Stimulated activated naive CD8-positive, alpha-beta T cell treated with anti-CD3 and anti-CD28 coated beads, Interleukin-15, Interleukin-2, amounts not matched to agents 100 ng/mL and 50 ng/mL, for 24 hours (primary cell): ENCODE measurements at regions not wholly inside any gene's neighbourhood (a gene's known extent, or its start where the extent isn't known, plus 50 kb on each side); places are given as distances from the start of the nearest gene placed in this dataset.

Experiments
- H3K27ac Mint-ChIP-seq: one replicate; pipeline ENCODE4 v1.8.0; 2021; ENCODE audit warnings: mild to moderate bottlenecking, mixed read lengths
- H3K27me3 Mint-ChIP-seq: one replicate; pipeline ENCODE4 v1.8.0; 2021; ENCODE audit warnings: mixed read lengths
- H3K36me3 Mint-ChIP-seq: one replicate; pipeline ENCODE4 v1.8.0; 2021; ENCODE audit warnings: low read depth, mixed read lengths
- H3K4me1 Mint-ChIP-seq: one replicate; pipeline ENCODE4 v1.8.0; 2021; ENCODE audit warnings: low read depth, mixed read lengths
- H3K4me3 Mint-ChIP-seq: one replicate; pipeline ENCODE4 v1.8.0; 2021; ENCODE audit warnings: mild to moderate bottlenecking, mixed read lengths
- H3K9me3 Mint-ChIP-seq: one replicate; pipeline ENCODE4 v1.8.0; 2021; ENCODE audit warnings: mixed read lengths

GRCh38 chr22:49049691-49050090 is 778.0 kb downstream of the BRD1 start:
- Mint-ChIP-seq H3K27me3 (no peaks in the 10 kb centered on the region), H3K9me3 (no peaks in the 10 kb centered on the region), H3K27ac (no peak overlapping the region), H3K4me1 (no peaks in the 10 kb centered on the region), H3K36me3 (no peaks in the 10 kb centered on the region), H3K4me3 (no peak overlapping the region)

DNA sequence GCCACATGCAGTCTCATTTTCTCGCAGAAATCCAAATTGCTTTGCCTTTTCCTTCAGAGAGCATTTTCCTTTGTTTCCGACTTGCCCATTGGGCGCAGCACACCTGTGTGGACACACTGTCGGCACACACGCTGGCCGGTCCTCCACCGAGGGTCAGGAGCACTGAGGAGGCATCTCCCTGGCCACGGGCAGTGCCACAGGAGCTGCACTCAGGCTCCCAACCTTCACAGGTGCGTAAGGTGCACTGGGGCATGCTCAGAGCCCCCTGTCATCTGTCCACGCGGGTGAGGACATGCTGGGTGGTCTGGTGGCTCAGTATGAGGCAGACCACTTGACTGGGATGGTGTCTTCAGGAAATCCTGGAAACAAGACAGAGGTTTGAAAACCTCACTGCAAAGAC is 779.1 kb downstream of the BRD1 start:
- no peak overlapping the region for H3K4me3 Mint-ChIP-seq
- H3K9me3 Mint-ChIP-seq, result no peaks in the 10 kb centered on the region
- H3K27ac Mint-ChIP-seq, result no peak overlapping the region
- H3K4me1 Mint-ChIP-seq, result no peaks in the 10 kb centered on the region
- H3K27me3 Mint-ChIP-seq, result no peaks in the 10 kb centered on the region
- H3K36me3 Mint-ChIP-seq, result no peaks in the 10 kb centered on the region

- H3K4me3 Mint-ChIP-seq, result no peak overlapping the region
- H3K27ac Mint-ChIP-seq, result no peak overlapping the region
- H3K36me3 Mint-ChIP-seq, result no peaks in the 10 kb centered on the region
- H3K4me1 Mint-ChIP-seq, result no peaks in the 10 kb centered on the region
- no peaks in the 10 kb centered on the region for H3K9me3 Mint-ChIP-seq
- H3K27me3 Mint-ChIP-seq, result no peaks in the 10 kb centered on the region
Observed at GRCh38 chr22:49047447-49047846, 780.2 kb downstream of the BRD1 start.

GRCh38 chr22:49046546-49047361 is 780.9 kb downstream of the BRD1 start:
- Mint-ChIP-seq H3K27ac (no peak overlapping the region), H3K4me3 (no peak overlapping the region), H3K4me1 (no peaks in the 10 kb centered on the region), H3K36me3 (no peaks in the 10 kb centered on the region), H3K27me3 (no peaks in the 10 kb centered on the region), H3K9me3 (no peaks in the 10 kb centered on the region)

DNA sequence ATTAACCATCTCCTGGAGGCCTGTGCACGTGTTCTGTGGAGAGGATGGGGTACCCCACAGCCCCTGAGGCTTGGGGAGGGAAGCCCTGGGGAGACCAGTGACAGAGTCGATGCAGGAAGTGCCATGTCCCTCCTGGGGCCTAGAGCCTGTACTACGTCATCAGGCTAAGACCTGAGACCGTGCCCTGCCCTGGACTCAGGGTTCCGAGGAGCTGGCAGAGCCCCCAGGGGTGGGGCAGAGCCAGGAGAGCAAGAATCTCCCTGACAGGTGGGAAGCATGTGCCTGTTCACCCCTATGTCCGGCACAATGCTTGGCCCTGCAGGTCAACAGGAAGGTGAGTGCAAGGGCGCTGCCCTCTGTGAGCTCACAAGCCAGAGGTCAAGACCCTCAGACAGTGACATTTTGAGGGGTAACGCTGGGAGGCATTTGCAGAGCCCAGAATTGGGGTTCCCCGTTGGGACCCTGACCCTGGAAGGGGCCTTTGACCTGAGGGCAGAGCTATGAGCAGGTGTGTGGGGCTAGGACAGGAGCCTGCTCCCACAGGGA is 781.6 kb downstream of the BRD1 start:
- Mint-ChIP-seq H3K4me1 (no peaks in the 10 kb centered on the region), H3K4me3 (no peak overlapping the region), H3K9me3 (no peaks in the 10 kb centered on the region), H3K27me3 (no peaks in the 10 kb centered on the region), H3K36me3 (no peaks in the 10 kb centered on the region), H3K27ac (no peak overlapping the region)

- no peaks in the 10 kb centered on the region for H3K4me1 Mint-ChIP-seq
- no peaks in the 10 kb centered on the region for H3K36me3 Mint-ChIP-seq
- no peak overlapping the region for H3K4me3 Mint-ChIP-seq
- no peaks in the 10 kb centered on the region for H3K27me3 Mint-ChIP-seq
- H3K27ac Mint-ChIP-seq, result no peak overlapping the region
- H3K9me3 Mint-ChIP-seq, result no peaks in the 10 kb centered on the region
Observed at GRCh38 chr22:49045276-49045675, 782.4 kb downstream of the BRD1 start.

DNA sequence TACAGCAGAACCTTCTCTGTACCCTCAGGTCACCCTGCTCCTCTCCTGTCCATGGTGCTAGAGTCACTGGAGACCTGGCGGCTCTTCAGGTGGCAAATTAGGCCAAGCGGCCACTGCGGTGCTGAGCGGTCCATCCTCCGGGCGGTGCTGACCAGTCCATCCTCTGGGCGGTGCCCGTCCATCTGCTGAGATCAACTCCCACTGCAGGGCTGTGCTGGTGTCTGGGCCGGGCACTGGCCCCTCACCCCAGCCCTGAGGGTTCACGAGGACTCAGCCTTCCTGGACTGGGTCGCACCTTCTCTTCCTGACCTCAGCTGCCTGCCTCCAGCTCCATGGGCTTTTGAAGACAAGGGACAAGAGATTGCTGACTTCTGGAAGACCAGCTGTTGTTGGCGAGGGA is 782.9 kb downstream of the BRD1 start:
- Mint-ChIP-seq H3K4me3 (no peak overlapping the region), H3K9me3 (no peaks in the 10 kb centered on the region), H3K27me3 (no peaks in the 10 kb centered on the region), H3K27ac (no peak overlapping the region), H3K4me1 (no peaks in the 10 kb centered on the region), H3K36me3 (no peaks in the 10 kb centered on the region)

GRCh38 chr22:49044091-49044490 is 783.6 kb downstream of the BRD1 start:
- H3K27me3 Mint-ChIP-seq, result no peaks in the 10 kb centered on the region
- no peaks in the 10 kb centered on the region for H3K36me3 Mint-ChIP-seq
- no peak overlapping the region for H3K27ac Mint-ChIP-seq
- H3K4me3 Mint-ChIP-seq, result no peak overlapping the region
- H3K9me3 Mint-ChIP-seq, result no peaks in the 10 kb centered on the region
- H3K4me1 Mint-ChIP-seq, result no peaks in the 10 kb centered on the region

DNA sequence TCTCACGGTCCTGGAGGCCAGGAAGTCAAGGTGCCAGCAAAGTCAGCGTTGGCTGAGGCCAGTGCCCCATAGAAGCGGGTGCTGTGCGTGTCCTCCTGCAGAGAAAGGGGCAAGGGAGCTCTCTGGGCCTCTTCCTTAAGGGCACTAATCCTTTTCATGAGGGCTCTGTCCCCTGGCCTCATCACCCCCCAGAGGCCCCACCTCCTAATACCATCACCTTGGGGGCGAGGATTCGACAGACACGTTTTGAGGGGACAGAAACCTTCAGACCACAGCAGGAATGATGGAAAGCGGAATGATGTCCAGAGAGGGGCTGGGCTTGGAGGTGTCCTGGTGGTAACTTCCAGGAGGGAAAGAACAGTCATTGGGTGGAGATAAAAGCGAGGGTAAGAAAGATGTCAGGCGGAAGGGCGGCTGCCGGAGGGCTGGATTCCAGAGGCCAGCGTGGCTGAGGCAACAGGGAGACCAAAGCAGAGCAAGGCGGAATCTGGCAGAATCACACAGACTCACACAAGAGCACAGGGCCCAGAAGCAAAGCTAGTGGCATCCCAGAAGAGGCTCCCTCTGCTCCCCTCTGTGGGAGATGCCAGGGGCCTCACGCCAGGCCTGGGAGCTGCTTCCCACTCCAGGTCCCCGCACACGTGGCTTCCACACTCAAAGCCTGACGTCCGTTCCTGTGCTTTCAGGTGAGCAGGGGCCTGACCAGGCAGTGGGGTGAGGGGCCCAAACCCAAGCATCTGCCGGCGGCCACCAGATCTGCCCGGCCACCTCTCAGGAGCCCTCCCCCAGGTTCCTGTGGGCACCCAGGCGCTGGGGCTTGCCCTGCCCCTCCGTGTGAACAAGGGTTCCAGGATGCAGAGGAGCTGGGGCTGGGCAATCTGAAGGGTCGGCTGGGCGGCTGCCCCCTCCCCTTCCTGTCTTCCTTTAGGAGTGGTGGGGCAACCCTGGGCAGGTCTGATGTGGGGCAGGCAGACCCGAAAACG is 784.5 kb downstream of the BRD1 start:
- H3K27ac Mint-ChIP-seq, result no peak overlapping the region
- H3K4me3 Mint-ChIP-seq, result no peak overlapping the region
- no peaks in the 10 kb centered on the region for H3K4me1 Mint-ChIP-seq
- no peaks in the 10 kb centered on the region for H3K36me3 Mint-ChIP-seq
- no peaks in the 10 kb centered on the region for H3K9me3 Mint-ChIP-seq
- no peaks in the 10 kb centered on the region for H3K27me3 Mint-ChIP-seq

DNA sequence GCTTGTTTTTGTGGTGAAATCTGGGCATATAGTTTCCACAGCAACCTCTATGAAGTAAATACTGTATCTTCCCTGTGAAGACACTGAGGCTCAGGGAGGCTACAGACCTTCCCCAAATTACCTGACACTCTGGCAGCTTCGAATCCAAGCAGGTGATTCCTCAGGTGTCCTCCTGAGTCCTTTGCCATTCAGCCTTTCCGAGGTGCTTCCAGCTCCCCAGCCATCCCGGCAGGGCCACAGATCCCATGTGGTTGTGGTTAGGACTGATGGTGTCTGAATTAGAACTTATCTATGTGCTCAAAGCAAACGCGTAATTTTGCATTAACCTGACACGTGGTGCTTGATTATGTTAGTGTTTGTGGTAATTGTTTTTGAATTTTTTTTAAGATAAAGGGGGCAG is 785.6 kb downstream of the BRD1 start:
- Mint-ChIP-seq H3K9me3 (no peaks in the 10 kb centered on the region), H3K4me3 (no peak overlapping the region), H3K27me3 (no peaks in the 10 kb centered on the region), H3K36me3 (no peaks in the 10 kb centered on the region), H3K4me1 (no peaks in the 10 kb centered on the region), H3K27ac (no peak overlapping the region)

GRCh38 chr22:49040754-49041467 is 786.8 kb downstream of the BRD1 start:
- H3K4me3 Mint-ChIP-seq, result no peak overlapping the region
- no peaks in the 10 kb centered on the region for H3K27me3 Mint-ChIP-seq
- no peaks in the 10 kb centered on the region for H3K4me1 Mint-ChIP-seq
- H3K27ac Mint-ChIP-seq, result no peak overlapping the region
- no peaks in the 10 kb centered on the region for H3K9me3 Mint-ChIP-seq
- no peaks in the 10 kb centered on the region for H3K36me3 Mint-ChIP-seq

DNA sequence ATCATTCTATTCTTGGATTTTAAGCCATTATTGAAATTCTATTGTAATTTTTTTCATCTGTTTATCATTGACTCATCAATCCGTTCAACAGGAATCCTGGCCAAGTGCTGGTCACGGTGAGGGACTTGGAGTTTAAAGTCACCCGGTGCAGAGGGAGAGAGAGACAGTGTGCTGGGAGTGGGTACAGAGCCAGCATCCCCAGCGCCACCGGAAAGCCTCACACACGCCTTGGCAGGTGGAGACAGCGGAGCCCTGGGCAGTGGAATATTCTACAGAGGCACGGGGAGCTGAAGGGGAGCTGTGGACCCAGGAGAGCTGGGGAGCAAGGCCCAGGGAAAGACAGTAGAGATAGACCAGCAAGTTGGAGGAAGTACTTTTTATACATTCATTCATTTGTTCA is 787.6 kb downstream of the BRD1 start:
- H3K27me3 Mint-ChIP-seq, result no peaks in the 10 kb centered on the region
- H3K36me3 Mint-ChIP-seq, result no peaks in the 10 kb centered on the region
- no peaks in the 10 kb centered on the region for H3K4me1 Mint-ChIP-seq
- no peak overlapping the region for H3K27ac Mint-ChIP-seq
- no peaks in the 10 kb centered on the region for H3K9me3 Mint-ChIP-seq
- H3K4me3 Mint-ChIP-seq, result no peak overlapping the region

- no peaks in the 10 kb centered on the region for H3K27me3 Mint-ChIP-seq
- H3K9me3 Mint-ChIP-seq, result no peaks in the 10 kb centered on the region
- no peaks in the 10 kb centered on the region for H3K36me3 Mint-ChIP-seq
- no peaks in the 10 kb centered on the region for H3K4me1 Mint-ChIP-seq
- no peak overlapping the region for H3K27ac Mint-ChIP-seq
- H3K4me3 Mint-ChIP-seq, result no peak overlapping the region
Observed at GRCh38 chr22:49039625-49040024, 788.0 kb downstream of the BRD1 start.

GRCh38 chr22:49037701-49038245 is 789.9 kb downstream of the BRD1 start:
- Mint-ChIP-seq H3K4me1 (no peaks in the 10 kb centered on the region), H3K27me3 (no peaks in the 10 kb centered on the region), H3K9me3 (no peaks in the 10 kb centered on the region), H3K27ac (no peak overlapping the region), H3K36me3 (no peaks in the 10 kb centered on the region), H3K4me3 (no peak overlapping the region)
